ENCODE measurements at regions not wholly inside any gene's neighbourhood (a gene's known extent, or its start where the extent isn't known, plus 50 kb on each side); places are given as distances from the start of the nearest gene placed in this dataset.

GRCh38 chr5:167008705-167009104 lies 1282.7 kb upstream of the WWC1 start:
- DNase-seq (ENCODE audit: low spot score), result no peak
- Histone ChIP-seq H3K27ac (ENCODE audit: low read depth in 1 of 2, low read length in 2 of 2) (no peak overlapping the region), H3K27me3 (ENCODE audit: control insufficient read depth in 4 of 4, insufficient read depth in 4 of 4, low read length in 3 of 4) (peaks cover 0 to 5% (median 0%) of the 10 kb centered on the region in 4 donors), H3K9ac (ENCODE audit: low read depth in 1 of 2, low read length in 2 of 2) (no peak overlapping the region), H3K36me3 (ENCODE audit: control insufficient read depth in 4 of 4, insufficient read depth in 3 of 4, low read depth in 1 of 4, low read length in 3 of 4) (no peaks in the 10 kb centered on the region), H3K9me3 (ENCODE audit: control insufficient read depth in 4 of 4, low read length in 3 of 4) (no peaks in the 10 kb centered on the region), H3K4me3 (ENCODE audit: low read depth in 1 of 3, low read length in 3 of 3) (no peak overlapping the region), H3K4me1 (ENCODE audit: control insufficient read depth in 4 of 4, insufficient read depth in 4 of 4, low read length in 3 of 4) (no peaks in the 10 kb centered on the region)
- TF ChIP-seq MAX (IDR thresholded peaks at IDR 0.05) (no peak), TAF1 (conservative IDR thresholded peaks at IDR 0.05) (no peak), JUND (IDR thresholded peaks at IDR 0.05) (no peak), ATF3 (IDR thresholded peaks at IDR 0.05) (no peak), HNF4G (IDR thresholded peaks at IDR 0.05) (no peak), SP1 (IDR thresholded peaks at IDR 0.05) (no peak)
- WGBS, result 81% methylated on average over 10 of the region's 10 CpGs

- no peaks in the 10 kb centered on the region for H3K36me3 ChIP-seq (ENCODE audit: control insufficient read depth in 4 of 4, insufficient read depth in 3 of 4, low read depth in 1 of 4, low read length in 3 of 4)
- no peaks in the 10 kb centered on the region for H3K9me3 ChIP-seq (ENCODE audit: control insufficient read depth in 4 of 4, low read length in 3 of 4)
- 57% methylated on average over 2 of the region's 2 CpGs for WGBS
- no peak overlapping the region for H3K9ac ChIP-seq (ENCODE audit: low read depth in 1 of 2, low read length in 2 of 2)
- H3K4me3 ChIP-seq (ENCODE audit: low read depth in 1 of 3, low read length in 3 of 3), result no peak overlapping the region
- H3K4me1 ChIP-seq (ENCODE audit: control insufficient read depth in 4 of 4, insufficient read depth in 4 of 4, low read length in 3 of 4), result no peaks in the 10 kb centered on the region
- no peak for TF ChIP-seq RAD21 (IDR thresholded peaks at IDR 0.05)
- no peak for TF ChIP-seq CTCF (IDR thresholded peaks at IDR 0.05; ENCODE audit: low read depth, low read length, missing input control)
- TF ChIP-seq GABPA (IDR thresholded peaks at IDR 0.05 in 1 of 2, conservative IDR thresholded peaks at IDR 0.05 in 1 of 2), result no peak
- TF ChIP-seq FOXA2 (IDR thresholded peaks at IDR 0.05), result no peak
- TF ChIP-seq ZBTB33 (IDR thresholded peaks at IDR 0.05), result no peak
- no peak for TF ChIP-seq MAX (IDR thresholded peaks at IDR 0.05)
- no peak for TF ChIP-seq REST (IDR thresholded peaks at IDR 0.05)
- TF ChIP-seq TAF1 (conservative IDR thresholded peaks at IDR 0.05), result no peak
- TF ChIP-seq YY1 (IDR thresholded peaks at IDR 0.05), result no peak
- TF ChIP-seq RXRA (IDR thresholded peaks at IDR 0.05), result no peak
- TF ChIP-seq NR2F2 (IDR thresholded peaks at IDR 0.05), result no peak
- no peak for TF ChIP-seq FOXA1 (IDR thresholded peaks at IDR 0.05)
- no peak for TF ChIP-seq EGR1 (IDR thresholded peaks at IDR 0.05; ENCODE audit: low read depth in 2 of 2)
- TF ChIP-seq ATF3 (IDR thresholded peaks at IDR 0.05), result no peak
- no peak for TF ChIP-seq JUND (IDR thresholded peaks at IDR 0.05)
- no peak for TF ChIP-seq HNF4G (IDR thresholded peaks at IDR 0.05)
- no peak for TF ChIP-seq HNF4A (conservative IDR thresholded peaks at IDR 0.05)
- no peak for DNase-seq (ENCODE audit: low spot score)
- no peak overlapping the region for H3K27ac ChIP-seq (ENCODE audit: low read depth in 1 of 2, low read length in 2 of 2)
- peaks cover 0 to 5% (median 0%) of the 10 kb centered on the region in 4 donors for H3K27me3 ChIP-seq (ENCODE audit: control insufficient read depth in 4 of 4, insufficient read depth in 4 of 4, low read length in 3 of 4)
These were observed 1280.2 kb upstream of the WWC1 start for GRCh38 chr5:167011196-167011595.

Data from liver (tissue), 8 donors.